ENCODE measurements at regions not wholly inside any gene's neighbourhood (a gene's known extent, or its start where the extent isn't known, plus 50 kb on each side); places are given as distances from the start of the nearest gene placed in this dataset.

GRCh38 chrX:147170993-147171392, 356.4 kb upstream of the CXorf51A start:
- TF ChIP-seq POLR2A (IDR thresholded peaks at IDR 0.05), result no peak
- no peak for TF ChIP-seq CTCF (IDR thresholded peaks at IDR 0.05)

All from testis (tissue), 2 donors.